HG02798 (cell line): ENCODE measurements at regions not wholly inside any gene's neighbourhood (a gene's known extent, or its start where the extent isn't known, plus 50 kb on each side); places are given as distances from the start of the nearest gene placed in this dataset.

Experiments used
- ATAC-seq: cut with Tn5 transposase; IDR thresholded peaks from one replicate; pipeline ENCODE4 v1.9.1; 2021; ENCODE audit warnings: mild to moderate bottlenecking; ENCODE audit not compliant: unreplicated experiment, poor library complexity

GRCh38 chr6:163651915-163652668, 237.6 kb downstream of the QKI start:
- no peak for ATAC-seq

DNA sequence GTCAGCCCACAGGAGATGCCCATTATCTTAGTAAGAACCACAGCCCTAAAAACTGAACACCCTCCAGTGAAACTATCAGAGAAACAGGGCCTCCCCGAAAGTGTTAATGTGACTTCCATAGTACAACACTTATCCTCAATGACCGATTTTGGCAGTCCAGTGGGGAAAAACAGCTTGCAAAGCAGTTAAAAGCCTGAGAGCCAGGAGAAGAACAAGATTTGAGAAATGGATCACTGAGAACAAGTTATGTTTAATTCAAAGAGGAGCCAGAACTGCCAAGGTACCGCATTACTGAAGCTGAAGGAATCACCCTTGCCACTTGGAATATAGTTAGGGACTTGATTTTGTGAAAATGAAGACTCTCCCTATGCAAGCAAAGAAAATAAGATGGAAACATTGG, 236.9 kb downstream of the QKI start:
- ATAC-seq: no peak

- no peak for ATAC-seq
Observed at GRCh38 chr6:163648868-163649267, 234.3 kb downstream of the QKI start.

GRCh38 chr6:163647624-163648023, 233.1 kb downstream of the QKI start:
- no peak for ATAC-seq

DNA sequence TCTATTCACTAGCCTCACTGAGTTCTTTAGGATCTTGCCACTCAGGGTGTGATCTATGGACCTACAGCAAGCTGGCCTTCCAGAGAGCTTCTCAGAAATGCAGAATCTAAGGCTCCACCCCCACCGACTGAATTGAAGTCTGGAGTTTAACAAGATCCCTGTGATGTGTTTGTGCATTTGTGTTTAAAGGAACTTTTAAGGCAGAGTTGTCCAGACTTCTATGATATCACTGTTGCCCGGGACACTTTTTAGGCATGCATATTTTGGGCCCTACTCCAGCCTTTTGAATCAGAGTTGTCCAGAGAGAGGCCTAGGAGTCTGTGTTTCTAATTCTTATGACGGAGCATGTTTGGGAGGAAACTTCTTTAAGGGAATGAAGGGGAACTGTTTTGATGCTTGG, 232.3 kb downstream of the QKI start:
- no peak for ATAC-seq

- ATAC-seq: no peak
Observed at GRCh38 chr6:163646133-163646532, 231.6 kb downstream of the QKI start.

DNA sequence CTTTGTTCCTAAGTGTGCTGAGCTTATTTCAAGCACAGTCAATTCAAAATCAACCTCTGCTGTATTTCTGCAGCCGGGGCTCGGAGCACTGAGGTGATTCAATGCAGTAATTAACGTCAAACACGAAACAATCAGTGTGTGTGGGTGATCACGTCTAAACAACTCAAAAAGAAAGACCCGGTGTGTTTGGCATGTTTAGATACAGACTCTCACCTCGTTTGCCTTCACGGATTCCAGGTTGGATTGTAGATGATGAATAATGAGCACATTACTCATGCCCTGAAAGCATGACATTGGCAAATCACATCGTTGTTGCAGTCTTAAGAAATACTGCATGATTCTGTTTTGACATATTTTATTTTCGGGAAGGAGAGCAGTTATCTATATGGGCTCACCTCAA, 231.0 kb downstream of the QKI start:
- ATAC-seq: no peak

DNA sequence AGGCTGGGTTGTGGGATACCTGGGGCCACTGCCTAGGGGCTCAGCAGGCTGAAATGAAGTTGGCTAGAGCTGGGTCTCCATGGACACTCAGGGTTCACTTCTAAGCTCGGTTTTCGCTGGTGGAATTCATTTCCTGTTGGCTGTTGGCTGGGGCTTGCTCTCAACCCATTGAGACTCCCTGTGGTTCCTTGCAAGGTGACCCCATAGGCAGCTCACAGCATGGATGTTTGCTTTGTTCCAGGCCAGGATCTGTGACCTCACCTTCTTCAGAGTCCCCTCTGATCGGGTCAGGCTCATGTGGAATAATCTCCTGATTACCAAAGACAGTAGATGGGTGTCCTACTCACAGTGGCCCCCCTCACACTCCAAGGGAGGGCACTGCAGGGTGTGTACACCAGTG, 229.3 kb downstream of the QKI start:
- ATAC-seq: no peak

GRCh38 chr6:163641706-163642105, 227.2 kb downstream of the QKI start:
- ATAC-seq: no peak

GRCh38 chr6:163640641-163641040, 226.1 kb downstream of the QKI start:
- ATAC-seq: no peak

DNA sequence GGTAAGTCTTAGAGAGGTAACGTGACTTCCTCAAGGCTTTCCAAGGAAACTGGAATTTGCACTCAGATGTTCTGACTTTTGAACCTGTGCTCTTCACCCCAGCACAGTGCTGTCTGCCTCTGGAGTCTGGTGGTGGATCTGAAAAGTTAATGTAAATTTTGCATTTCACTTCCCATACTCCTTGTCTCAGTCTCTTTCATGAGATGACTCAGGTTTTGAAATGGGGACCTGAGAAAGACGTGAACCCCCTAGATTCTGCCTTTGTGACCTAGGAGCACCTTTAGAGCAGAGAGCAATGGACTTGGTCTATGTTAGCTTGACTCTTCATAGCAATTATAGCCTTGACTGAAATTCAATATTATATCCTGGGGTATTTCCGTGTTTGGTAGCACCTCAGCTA, 223.0 kb downstream of the QKI start:
- ATAC-seq: peak; percentile 85

DNA sequence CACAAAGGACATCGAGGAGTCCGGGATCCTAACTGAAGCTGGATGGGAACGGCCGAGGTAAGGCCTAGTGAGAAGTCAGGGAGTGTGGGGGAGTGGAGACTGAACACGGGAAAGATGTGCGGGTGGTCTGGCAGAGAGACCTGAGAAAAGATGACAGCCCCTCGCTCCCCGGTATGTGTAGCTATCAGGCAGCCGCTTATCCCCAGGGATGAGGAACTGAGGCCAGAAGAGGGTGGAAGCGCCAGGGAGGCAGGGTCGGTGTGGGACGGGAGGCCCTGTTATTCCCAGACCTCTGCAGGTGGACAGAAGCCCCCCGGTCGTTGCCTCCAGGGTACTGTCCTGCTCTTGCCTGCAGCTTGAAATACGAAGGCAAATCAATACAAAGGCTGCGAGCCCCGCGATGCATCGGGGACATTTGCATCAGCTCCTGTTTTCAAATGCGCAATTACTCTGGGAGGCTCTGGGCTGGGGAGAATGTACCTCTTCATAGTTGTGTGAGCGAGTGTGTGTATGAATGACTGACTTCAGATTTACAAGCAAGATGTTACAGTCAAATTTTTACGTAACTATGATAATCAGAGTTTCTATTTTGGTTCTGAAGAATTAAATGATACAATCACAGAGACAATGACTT, 221.3 kb downstream of the QKI start:
- ATAC-seq: no peak

- ATAC-seq: no peak
Observed at GRCh38 chr6:163635315-163635714, 220.8 kb downstream of the QKI start.

DNA sequence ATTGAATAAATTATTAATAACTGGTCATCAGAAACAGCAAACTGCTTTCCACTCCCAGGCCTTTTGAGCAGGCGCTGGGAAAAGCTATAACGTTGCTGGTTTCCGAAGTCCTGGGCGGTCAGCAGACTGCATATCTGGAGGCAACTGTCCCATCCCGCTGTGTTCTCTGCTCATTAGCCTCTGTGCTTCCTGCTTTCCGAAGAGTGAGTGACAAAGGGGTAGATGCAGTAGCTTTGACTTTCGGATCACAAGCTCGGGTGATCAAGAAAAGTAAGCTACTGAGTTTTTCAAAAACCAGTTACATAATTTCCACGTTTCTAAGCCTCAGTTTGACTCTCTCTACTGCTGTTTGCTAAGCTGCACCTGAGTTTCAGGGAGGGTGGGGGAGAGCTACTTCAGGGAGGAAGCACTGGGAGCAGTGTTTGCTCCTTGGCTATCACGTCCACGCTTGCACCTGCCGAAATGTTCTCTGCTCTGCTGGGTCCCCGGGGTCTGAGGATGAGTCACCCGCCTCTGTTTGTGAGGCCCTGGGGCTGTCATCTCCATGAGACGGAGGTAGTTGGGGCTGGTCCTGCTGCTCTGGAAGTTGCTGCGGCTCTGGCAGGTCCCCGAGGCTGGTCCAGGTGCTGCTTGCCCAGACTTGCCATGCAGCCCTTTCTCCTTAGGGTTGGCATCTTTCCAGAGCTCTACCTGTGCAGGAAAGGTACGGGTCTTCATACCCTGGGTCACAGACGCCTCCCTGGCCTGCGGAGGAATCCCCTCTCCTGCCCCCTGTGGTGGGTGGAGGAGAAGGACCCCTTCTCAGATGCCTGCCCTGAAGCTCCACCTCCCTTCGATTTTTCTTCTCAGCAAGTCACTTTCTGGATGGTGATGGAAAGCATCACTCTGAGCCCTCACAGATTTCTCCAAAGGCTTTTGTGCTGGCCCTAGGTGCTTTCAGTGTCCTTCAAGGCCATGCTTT, 220.0 kb downstream of the QKI start:
- ATAC-seq: no peak

GRCh38 chr6:163630991-163631390, 216.5 kb downstream of the QKI start:
- no peak for ATAC-seq

DNA sequence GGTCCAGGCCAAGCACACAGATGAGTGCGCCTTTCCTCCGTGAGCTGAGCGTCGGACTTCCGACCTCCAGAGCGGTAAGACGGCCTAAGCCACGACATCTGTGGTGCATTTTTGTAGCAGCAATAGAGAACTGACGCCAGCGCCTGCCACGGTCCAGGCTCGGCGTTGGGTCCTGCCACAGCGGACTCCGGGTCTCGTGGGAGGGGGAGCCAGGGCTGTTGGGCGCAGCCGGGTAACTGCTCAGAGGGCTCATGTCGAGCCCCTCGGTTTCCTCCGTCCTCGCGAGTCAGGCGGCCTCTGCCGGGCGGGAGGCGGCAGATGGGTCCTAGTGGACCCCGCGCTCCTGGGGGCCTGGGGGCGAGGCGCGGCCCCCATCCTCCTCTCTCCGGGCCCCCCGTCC, 216.1 kb downstream of the QKI start:
- no peak for ATAC-seq

DNA sequence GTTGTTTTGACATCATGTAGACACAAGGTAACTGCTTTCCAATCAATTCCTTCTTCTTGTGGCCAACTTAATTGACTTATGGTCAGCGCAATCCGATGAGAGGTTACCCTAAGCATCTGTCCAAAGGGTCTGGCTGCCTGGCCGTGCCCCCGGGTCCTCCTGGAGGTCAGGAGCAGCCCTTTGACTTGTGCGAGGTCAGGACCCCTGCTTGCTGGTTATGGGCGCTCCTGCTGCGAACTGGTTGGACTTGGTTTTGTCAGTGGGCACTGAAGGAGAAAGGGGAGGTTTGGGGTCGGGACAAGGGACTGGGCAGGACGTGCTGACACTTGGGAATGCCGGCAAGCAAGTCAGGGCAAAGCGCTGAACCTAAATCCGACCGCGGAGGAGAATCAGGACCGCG, 215.6 kb downstream of the QKI start:
- no peak for ATAC-seq
